GM19397 (cell line): ENCODE measurements at regions not wholly inside any gene's neighbourhood (a gene's known extent, or its start where the extent isn't known, plus 50 kb on each side); places are given as distances from the start of the nearest gene placed in this dataset.
A peak's percentile ranks its signal among the peaks of the same experiment; 100 is the strongest.

Experiments used
- ATAC-seq: cut with Tn5 transposase; IDR thresholded peaks from one replicate; pipeline ENCODE4 v1.9.1; 2021; ENCODE audit warnings: mild to moderate bottlenecking, moderate library complexity; ENCODE audit not compliant: unreplicated experiment

DNA sequence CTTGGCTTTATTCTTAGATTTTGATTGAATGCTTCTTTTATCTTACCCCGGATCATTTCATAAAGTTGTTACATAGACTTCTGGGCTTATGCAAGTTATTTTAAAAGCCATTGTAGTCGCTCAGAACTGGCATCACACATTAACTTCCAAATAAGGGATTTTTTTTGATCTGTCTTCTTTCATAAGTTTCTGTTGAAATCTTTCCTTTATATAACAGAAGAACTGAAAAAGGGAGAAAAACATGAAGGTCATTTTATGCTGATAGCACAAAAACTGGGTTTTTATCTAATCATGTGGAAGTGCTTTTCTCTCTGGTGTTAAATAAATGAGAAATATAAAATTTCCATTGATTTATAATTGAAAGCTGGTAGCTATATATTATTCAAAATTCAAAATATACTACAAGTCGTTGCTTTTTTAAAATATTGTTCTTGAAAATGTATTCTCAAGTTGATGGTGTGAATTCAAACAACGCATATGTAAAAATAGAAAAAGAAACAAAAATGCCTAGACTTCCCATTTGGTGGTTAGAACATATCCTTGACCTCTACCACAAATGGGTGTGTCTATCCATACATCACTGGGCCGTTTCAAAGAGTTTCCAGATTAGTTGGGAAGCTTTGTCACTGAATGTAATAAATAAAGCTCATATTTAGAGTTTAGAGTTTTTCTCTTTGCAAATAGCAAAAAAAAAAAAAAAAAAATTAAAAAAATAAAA, 258.3 kb upstream of the ZPLD1 start:
- ATAC-seq, result no peak

DNA sequence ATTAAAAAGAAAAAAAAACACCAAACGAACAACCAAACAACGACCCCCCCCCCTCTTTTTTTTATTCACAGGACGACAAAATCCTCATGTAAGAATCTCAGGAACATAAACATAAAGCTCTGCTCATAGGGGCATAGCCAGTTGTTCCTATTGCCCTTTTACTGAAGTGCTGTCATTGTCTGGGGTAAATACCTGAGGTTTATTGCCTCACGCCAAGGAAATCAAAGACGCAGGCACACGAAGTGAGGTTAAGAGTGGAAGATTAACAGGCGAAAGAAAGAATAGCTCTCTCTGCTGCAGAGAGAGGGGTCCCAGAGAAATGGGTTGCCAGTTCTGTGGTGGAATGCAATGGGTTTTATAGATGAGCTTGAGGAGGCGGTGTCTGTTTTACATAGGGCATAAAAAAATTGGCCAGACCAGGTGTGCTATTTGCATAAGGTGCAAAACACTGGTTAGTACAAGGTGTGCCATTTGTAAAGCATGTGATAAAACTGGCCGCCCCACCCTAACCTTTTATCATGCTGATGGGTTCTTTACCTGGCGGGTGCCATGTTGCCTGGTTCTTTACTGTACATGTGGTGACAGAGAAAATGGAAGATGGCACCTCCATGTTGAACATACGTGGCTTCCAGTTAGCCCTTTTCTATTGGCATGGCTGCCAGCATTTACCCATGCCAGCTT, 257.6 kb upstream of the ZPLD1 start:
- ATAC-seq, result no peak

DNA sequence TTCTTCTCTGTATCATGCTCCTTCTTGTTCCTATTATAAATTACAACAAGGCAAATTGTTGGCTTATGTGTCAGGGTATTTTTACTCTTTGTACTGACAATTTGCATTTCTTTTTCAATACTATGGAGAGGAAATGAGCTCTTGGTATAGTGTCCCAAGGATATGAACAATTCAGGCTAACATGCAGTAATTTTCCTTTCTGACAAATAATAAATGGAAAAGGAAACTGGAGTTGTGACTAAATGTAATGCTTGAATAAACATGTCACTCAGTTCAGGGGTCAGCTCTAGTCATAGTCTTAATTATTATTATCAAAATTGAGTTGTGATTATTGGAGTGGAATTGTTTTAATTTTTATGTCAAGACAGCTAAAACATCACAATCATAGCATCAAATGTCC, 256.0 kb upstream of the ZPLD1 start:
- no peak for ATAC-seq

DNA sequence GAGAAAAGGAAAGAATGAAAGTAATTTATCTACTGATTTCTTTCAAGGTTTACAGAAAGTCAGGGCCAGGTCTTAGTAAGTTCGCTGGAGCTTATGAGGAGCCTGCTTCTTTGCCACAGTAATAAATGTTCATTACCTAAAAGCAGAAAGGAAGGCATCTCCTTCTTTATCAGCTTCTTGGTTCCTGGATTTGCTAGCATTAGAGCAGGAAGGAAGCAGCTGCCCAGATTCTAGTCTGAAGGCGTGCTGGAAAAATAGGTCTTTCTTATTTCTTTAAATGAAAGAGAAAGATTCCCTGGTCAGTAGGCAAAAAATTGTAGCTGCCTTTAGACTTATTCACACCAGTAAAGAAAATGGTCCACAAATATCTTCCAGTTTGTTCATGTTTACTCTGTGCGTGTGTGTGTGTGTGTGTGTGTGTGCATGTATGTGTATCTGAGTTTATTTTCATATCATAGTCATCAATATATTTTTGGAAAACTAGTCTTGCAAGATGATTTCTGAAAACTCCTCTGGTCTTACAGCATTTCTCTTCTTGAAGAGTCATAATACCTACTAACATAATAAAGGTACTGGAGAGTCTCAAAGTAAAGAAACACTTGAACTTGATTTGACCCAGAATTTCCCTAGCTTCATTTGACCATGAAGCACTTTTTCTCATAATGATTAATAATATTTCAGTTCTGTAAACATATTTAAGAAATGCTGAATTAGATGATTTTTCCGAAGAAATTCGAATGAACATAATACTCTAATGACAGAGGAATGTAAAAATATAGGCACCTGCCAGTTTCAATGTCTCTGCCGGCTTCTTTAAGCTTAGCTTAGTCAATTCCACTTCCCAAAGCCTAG, 255.3 kb upstream of the ZPLD1 start:
- ATAC-seq, result peak; percentile 48

DNA sequence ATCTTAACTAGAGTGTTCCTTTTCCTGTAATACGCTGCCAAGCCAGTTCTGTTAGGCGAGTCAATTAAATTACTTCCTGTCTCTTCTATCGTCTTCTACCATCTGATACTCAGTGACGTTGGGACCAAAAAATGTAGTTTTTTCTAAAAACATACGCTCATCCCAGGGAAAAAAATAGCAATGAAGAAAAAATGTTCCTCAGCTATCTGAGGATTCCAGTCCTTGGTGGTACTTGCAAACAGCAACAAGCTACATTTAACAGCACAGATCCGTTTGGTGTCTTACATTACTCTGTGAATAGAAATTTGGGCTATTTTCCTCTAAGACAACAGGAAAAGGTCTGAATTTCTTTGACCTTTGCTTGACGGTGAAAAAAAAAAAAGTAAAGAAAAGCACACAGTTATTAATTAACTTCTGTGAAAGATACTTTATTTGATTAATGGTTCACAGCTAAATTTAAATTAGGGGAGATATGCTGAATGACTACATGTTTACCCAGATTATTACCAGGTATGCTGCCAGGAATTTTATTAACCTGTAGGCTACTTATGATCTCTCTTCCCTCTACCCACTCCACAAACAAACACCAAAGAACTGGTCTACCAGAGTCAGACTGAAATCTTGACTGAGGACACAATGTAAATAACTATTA, 254.4 kb upstream of the ZPLD1 start:
- ATAC-seq, result peak; percentile 36

DNA sequence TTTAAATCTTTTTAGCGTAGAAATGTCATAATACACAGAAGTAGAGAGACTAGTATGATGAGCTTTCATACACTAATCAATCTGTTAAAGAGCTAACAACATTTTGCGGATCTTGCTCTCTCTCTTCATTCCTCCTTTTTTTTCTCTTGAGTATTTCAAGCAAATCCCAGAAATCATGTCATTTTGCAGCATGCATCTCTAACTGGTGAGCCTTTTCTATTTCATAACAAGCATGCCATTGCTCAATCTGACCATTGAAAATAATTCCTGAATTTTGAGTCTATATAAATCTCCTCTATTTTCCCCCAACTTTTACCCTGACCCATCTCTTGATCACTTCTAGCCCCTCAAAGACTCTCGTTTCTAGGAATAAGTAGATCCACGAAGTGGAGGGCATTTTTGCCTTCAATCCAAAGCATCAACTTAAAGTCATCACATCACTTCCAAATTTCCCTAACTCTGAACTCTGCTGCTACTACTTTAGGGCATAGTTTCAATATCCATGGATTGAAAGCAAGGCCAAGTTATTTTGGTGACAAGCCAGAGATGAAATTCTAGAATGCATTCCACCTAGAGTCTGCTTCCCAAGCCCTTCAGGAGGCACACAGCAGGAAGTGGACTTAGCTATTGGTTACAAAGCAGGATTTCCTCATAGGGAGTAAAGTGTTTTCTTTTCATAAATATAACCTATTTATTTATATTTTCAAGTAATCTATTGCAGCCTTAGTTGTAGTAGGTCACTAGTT, 253.5 kb upstream of the ZPLD1 start:
- no peak for ATAC-seq

DNA sequence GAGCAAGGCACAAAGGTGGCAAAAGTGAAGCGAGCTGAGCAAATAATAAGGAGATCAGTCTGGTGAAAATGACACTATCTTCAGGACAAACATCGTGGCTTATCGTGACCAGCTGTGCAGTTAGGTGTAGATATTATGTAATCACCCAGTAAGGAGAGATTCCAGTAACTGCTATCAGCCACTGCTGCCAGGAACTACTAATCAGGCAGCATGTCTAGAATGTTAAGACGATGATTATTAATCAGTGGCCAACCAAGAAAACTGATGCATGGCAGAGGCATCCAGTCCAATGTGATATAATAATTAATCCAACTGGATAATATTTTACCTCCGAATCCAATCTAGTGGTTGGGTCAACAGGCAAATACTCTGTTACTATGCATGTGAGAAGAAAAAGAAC, 252.7 kb upstream of the ZPLD1 start:
- ATAC-seq, result no peak

DNA sequence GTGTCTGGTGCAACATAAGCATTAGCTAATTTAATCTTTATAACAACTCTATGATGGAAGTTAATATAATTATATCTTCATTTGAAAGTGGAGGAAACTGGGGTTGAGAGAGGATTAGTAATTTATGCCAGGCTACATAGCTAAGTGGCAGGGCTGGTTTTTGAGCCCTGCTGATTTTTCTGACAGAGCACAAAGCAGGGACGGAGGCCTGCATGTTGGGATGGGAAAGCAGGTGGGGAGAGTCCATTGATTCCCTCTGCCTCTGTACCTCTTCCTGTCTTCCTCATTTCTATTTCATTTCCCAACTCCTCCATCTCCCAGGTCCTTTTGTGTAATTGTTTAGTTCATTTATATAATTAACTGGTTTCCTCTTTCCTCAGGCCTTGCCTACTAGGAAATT, 251.6 kb upstream of the ZPLD1 start:
- ATAC-seq, result no peak

DNA sequence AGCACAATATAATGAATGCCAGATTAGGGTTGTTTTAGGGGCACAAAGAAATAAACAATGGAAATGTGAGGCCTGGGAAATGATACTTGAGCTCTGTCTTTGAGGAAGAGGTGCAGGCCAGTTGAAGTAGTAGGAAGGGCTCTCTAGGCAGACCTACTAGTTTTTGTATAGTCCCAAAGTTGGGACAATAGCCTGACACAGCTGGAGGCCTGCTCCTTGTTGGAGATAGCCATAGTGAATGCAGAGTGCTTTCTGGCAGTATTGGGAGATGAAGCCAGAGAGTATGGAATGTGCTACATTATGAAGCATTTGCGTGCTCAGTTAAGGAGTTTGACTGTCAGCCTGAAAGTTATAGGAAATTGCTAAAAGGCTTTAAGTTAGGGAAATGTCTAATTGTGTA, 251.2 kb upstream of the ZPLD1 start:
- ATAC-seq, result no peak

DNA sequence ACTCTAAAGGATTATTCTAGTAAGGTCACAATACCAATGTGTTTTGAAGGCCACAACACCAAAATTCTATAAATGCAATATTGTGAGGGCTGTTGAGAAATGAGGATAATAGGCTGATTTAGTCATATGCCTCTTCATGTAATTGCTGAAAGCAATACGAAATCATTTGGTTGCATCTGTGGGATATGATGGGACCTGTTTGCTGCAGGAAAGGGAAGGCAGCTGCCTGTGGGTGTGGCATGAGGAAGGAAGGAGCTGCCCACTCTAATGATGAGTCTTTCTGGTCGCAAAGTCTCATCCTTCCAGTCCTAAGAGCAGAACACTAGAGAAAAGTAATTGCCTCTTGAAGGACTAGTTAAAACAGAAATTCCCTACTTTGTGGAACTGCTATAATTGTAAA, 245.3 kb upstream of the ZPLD1 start:
- ATAC-seq, result no peak

DNA sequence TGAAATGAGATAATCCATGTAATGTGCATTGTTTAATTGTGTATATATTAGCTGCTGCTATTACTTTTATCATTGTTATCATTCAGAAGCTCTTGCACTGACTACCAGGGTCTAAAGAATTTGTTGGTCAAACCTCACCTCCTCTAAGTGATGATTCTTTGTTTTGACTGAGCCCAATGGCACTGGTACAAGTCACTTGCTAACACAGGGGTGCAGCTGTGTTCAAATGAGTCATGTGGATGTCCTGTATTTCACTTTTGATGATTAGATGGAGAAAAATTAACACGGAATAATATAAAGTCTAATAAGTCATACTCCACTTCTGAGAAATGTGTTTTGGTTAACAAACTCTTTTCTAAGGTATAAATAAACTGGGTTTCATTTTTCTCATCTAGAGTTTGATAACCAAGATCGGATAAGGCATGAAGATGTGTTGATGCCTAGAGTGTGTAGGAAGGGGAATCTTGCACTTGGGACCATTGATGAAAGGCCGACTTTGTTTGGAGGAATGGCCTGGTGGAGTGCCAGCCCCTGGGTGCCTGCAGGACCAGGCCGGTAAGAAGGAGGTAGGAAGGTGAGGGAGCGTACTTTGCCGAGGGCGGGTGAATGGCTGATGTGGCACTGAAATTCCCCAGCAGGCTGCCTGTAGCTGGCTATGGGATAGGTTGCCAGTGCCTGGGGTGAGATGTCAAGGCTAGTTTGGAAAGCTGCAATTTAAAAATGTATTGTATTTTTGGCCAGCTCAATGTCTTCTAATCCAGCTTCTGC, 244.7 kb upstream of the ZPLD1 start:
- no peak for ATAC-seq

DNA sequence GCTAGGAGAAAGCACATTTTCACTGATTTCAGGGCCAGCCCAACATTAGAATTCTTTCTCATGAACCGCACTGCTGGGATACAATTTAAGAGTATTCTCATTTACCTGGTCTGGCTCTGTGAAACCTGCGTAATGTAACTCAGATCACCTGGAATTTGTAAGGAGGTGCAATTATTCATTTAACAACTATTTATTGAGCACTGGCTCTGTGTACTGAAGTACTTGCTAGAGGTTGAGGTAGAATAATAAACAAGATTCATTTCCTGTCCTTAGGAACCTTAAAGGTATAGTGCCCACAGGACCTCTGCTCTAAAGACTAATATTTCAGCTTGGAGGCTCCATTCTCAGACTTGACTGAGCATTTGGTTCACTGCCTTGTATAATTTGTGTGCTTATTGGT, 242.2 kb upstream of the ZPLD1 start:
- ATAC-seq, result no peak

DNA sequence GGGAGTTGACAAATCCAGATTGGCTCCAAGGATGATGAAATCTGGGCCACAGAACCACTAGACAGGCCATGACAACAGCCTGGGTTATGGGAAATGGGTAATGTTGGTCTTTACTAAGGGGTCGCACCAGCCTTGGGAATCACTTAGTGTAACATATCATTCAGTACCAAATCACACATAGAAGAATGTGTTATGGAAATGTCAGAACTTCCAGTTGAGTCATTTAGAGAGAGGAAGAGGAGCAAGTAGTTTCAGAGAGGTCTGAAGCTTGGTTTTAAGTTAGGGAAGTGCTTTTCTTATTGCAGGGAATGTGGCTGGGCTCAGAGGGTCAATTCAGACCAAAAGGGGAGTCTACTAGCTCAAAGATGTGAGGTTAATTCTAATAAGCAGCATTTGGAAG, 241.6 kb upstream of the ZPLD1 start:
- ATAC-seq, result no peak

DNA sequence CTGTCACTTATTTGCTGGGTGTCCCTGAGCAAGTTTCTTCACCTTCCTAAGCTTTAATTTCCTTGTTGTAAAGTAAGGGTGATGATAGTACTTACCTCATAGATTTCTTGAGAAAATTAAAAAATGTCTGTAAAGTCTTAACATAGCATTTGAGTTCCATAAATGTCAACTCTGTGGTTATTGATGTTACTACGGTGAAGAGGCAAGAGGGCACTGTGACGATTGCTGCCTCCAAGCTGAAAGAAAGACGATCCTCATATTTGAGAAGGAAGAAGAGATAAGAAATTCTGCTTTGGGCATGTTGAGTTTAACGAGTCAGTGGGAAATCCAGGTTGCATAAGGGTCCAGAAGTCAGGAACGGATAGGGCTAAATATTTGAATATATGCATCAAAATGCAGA, 240.8 kb upstream of the ZPLD1 start:
- ATAC-seq, result no peak

DNA sequence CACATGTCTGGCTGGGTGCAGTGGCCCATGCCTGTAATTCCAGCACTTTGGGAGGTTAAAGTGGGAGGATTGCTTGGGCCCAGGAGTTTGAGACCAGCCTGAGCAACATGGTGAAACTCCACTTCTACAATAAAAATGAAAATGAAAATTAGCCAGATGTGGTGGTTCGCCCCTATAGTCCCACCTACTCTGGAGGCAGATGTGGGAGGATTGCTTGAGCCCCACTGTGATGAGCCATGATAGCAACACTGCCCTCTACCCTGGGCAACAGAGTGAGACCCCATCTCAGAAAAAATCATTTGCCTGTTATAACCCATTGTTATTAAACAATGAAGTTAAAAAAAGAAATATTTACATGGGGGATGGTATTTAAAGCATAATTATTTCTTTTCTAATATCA, 240.1 kb upstream of the ZPLD1 start:
- no peak for ATAC-seq

DNA sequence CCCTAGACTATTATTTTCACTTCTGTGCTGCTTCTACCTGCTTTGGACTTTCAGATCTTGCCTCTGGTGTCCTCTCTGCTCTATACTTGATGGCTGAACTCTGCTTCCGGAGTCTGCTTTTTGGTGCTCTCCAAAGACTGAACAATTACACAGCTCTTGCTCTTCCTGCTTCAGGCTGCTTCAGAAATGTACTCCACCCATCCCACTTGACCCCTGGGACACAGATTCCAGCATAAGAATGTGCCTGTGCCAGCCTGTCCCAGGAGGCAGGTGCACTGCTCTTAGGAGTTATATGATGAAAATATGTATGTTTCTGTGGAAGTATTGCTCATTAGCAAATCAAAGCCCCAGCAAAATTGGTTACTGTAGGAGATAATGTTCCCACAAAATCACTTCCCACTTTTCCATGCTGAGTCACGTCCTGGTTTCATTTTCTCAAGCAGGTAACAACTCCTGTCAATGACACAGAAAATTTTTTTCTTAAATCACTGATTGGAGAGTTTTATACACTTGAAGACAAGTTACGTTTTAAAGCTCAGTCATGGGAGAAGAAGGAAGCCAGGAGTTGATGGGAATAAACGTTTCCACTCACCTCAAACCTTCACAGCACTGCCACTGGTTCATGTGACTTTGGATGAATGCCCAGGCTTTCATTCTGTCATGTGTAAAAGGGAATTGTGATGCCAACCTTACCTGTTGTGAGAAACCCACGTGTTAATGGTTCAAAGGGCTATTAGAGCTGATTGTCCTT, 239.4 kb upstream of the ZPLD1 start:
- no peak for ATAC-seq

DNA sequence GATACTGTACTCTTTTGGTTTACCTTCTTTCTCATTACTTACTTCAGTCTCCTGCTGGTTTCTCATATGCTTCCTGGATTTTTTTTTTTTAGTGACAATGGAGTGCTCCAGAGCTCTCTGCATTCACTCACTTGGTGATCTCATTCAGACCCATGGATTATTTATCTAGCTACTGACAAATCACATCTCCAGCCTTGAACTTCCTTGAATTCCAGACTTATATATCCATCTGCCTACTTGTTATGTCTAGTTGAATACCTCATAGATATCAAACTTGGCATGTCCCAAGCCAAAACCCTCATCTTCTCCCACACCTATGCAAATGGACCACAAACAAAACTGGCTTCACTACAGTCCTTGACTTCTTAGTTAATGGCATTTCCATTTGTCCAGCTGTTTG, 234.7 kb upstream of the ZPLD1 start:
- ATAC-seq, result no peak

DNA sequence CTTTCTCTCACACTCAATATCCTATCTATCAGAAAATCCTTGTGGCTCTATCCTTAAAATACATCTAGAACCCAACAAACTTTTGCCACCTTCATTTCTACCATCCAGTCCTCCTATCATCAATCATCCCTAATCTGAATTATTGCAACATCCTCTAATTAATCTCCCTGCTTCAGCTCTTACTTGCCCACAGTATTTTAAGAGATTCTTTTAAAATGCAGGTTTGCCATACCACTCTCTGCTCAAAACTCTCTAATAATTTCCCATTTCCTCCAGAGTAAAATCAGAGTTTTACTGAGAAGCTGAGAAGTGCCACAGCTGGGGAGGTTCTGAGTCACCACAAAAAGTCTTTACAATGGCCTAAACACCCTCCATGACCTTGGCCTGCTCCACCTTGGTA, 234.3 kb upstream of the ZPLD1 start:
- no peak for ATAC-seq

DNA sequence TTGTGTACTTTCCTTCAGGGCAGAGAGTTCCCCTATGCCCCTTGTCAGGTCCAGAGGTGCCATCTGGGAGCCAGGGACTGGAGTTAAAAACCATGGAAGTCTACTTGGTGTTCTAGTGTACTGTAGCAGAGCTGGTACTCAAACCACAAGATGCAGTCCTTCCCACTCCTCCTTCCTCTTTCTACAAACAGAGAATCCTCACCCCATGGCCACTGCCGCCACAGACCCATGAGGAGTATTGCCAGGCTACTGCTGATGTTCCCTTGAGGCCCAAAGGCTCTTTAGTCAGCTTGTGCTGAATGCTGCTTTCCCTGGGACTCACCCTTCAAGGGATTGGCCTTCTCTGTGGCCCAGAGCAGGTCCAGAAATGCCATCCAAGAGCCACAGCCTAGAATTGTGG, 229.2 kb upstream of the ZPLD1 start:
- no peak for ATAC-seq
